GM21528 (cell line): ENCODE measurements at regions not wholly inside any gene's neighbourhood (a gene's known extent, or its start where the extent isn't known, plus 50 kb on each side); places are given as distances from the start of the nearest gene placed in this dataset.
"Not testable (repeated sequence)": the region's sequence is repeated elsewhere in the genome, so short reads cannot be mapped to it uniquely, and the experiment has no call there.

ENCODE experiments used
- ATAC-seq: cut with Tn5 transposase; IDR thresholded peaks from one replicate; pipeline ENCODE4 v1.9.1; 2021; ENCODE audit warnings: mild to moderate bottlenecking, moderate library complexity; ENCODE audit not compliant: unreplicated experiment, low FRiP score

GRCh38 chr10:81524467-81524866, 350.5 kb upstream of the NRG3 start:
- ATAC-seq: no peak

- no peak for ATAC-seq
Measured at GRCh38 chr10:81532403-81532802, 342.6 kb upstream of the NRG3 start.

GRCh38 chr10:81534991-81535390, 340.0 kb upstream of the NRG3 start:
- ATAC-seq: no peak

GRCh38 chr10:81541517-81541916, 333.5 kb upstream of the NRG3 start:
- ATAC-seq: no peak

GRCh38 chr10:81546243-81546642, 328.8 kb upstream of the NRG3 start:
- no peak for ATAC-seq

GRCh38 chr10:81548160-81548559, 326.8 kb upstream of the NRG3 start:
- ATAC-seq: no peak

GRCh38 chr10:81564143-81564542, 310.9 kb upstream of the NRG3 start:
- no peak for ATAC-seq

GRCh38 chr10:81569488-81569887, 305.5 kb upstream of the NRG3 start:
- ATAC-seq: no peak

GRCh38 chr10:81570349-81570748, 304.6 kb upstream of the NRG3 start:
- ATAC-seq: no peak

GRCh38 chr10:81570878-81571794, 303.9 kb upstream of the NRG3 start:
- no peak for ATAC-seq

- ATAC-seq: no peak
Measured at GRCh38 chr10:81575036-81575435, 300.0 kb upstream of the NRG3 start.

- ATAC-seq: no peak
Measured at GRCh38 chr10:81576336-81576735, 298.7 kb upstream of the NRG3 start.

- no peak for ATAC-seq
Measured at GRCh38 chr10:81594991-81595390, 280.0 kb upstream of the NRG3 start.

GRCh38 chr10:81600185-81600584, 274.8 kb upstream of the NRG3 start:
- ATAC-seq: no peak

GRCh38 chr10:81603106-81603620, 271.8 kb upstream of the NRG3 start:
- ATAC-seq: no peak

GRCh38 chr10:81644485-81644884, 230.5 kb upstream of the NRG3 start:
- ATAC-seq: not testable (repeated sequence)

GRCh38 chr10:81655986-81656385, 219.0 kb upstream of the NRG3 start:
- ATAC-seq: no peak

GRCh38 chr10:81662837-81663236, 212.2 kb upstream of the NRG3 start:
- no peak for ATAC-seq

GRCh38 chr10:81664800-81665199, 210.2 kb upstream of the NRG3 start:
- not testable (repeated sequence) for ATAC-seq

GRCh38 chr10:81674941-81675340, 200.1 kb upstream of the NRG3 start:
- no peak for ATAC-seq

GRCh38 chr10:81679291-81679690, 195.7 kb upstream of the NRG3 start:
- no peak for ATAC-seq

- ATAC-seq: no peak
Measured at GRCh38 chr10:81680359-81680758, 194.6 kb upstream of the NRG3 start.
